OCI-LY1 (cell line): ENCODE measurements at regions not wholly inside any gene's neighbourhood (a gene's known extent, or its start where the extent isn't known, plus 50 kb on each side); places are given as distances from the start of the nearest gene placed in this dataset.

Experiments used
- EZH2 ChIP-seq: fragments of 200-600 bp; sonication (generic), shearing (Covaris generic); IDR thresholded peaks from 2 replicates; pipeline ENCODE4 v1.8.0; 2017; ENCODE audit warnings: borderline replicate concordance, mixed run types, mild to moderate bottlenecking, antibody characterized with exemption, low read length, moderate library complexity, mixed read lengths
- TF ChIP-seq, protein P1 (sequence below): fragments of 200-600 bp; sonication (generic), shearing (Covaris generic); IDR thresholded peaks from 2 replicates; pipeline ENCODE4 v1.5.1; 2017; ENCODE audit warnings: mild to moderate bottlenecking, antibody characterized with exemption, low read length, moderate library complexity, mixed read lengths

DNA sequence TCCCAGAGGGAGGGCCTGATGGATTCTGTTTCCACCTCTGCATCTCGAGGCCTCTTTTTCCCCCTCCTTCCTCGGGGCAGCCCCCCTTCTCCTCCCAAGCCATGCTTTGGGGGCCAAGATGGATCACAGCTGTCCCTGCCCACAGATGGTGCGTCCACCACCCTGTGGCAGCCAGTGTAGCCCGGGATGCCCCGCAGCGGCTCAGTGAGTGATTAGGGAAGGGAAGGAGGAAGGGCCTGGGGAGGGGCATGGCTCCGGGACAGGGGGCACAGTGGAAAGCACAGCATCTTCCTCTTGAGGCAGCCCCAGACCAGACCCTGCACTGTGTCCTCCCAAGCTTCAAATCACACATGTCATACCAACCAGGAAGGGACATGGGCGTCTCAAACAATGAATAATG, 622.4 kb downstream of the MATN1 start:
- TF ChIP-seq, protein P1, sequence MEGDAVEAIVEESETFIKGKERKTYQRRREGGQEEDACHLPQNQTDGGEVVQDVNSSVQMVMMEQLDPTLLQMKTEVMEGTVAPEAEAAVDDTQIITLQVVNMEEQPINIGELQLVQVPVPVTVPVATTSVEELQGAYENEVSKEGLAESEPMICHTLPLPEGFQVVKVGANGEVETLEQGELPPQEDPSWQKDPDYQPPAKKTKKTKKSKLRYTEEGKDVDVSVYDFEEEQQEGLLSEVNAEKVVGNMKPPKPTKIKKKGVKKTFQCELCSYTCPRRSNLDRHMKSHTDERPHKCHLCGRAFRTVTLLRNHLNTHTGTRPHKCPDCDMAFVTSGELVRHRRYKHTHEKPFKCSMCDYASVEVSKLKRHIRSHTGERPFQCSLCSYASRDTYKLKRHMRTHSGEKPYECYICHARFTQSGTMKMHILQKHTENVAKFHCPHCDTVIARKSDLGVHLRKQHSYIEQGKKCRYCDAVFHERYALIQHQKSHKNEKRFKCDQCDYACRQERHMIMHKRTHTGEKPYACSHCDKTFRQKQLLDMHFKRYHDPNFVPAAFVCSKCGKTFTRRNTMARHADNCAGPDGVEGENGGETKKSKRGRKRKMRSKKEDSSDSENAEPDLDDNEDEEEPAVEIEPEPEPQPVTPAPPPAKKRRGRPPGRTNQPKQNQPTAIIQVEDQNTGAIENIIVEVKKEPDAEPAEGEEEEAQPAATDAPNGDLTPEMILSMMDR, result no peak
- no peak for TF ChIP-seq EZH2
